Immature natural killer cell (primary cell): ENCODE measurements at regions not wholly inside any gene's neighbourhood (a gene's known extent, or its start where the extent isn't known, plus 50 kb on each side); places are given as distances from the start of the nearest gene placed in this dataset.
"Not testable (repeated sequence)": the region's sequence is repeated elsewhere in the genome, so short reads cannot be mapped to it uniquely, and the experiment has no call there.

Experiments used
- DNase-seq, 3 donors: peaks; one replicate each; pipeline ENCODE4 v3.0.0; 2022; ENCODE audit warnings: mixed read lengths in 1 of 3
- H3K27ac Mint-ChIP-seq, 6 donors: one replicate each; pipeline ENCODE4 v1.8.0; 2020; ENCODE audit warnings: mixed read lengths in 6 of 6, mild to moderate bottlenecking in 5 of 6, inconsistent platforms in 4 of 6, moderate library complexity in 3 of 6
- H3K27me3 Mint-ChIP-seq, 3 donors: one replicate each; pipeline ENCODE4 v1.8.0; 2020 to 2021; ENCODE audit warnings: low read depth in 3 of 3, mild to moderate bottlenecking in 3 of 3, mixed read lengths in 3 of 3, moderate library complexity in 3 of 3, inconsistent platforms in 1 of 3
- H3K36me3 Mint-ChIP-seq, 3 donors: one replicate each; pipeline ENCODE4 v1.8.0; 2020; ENCODE audit warnings: mixed read lengths in 3 of 3, inconsistent platforms in 2 of 3, mild to moderate bottlenecking in 2 of 3
- H3K4me1 Mint-ChIP-seq, 2 donors: one replicate each; pipeline ENCODE4 v1.8.0; 2020; ENCODE audit warnings: inconsistent platforms in 2 of 2, mild to moderate bottlenecking in 2 of 2, mixed read lengths in 2 of 2, moderate library complexity in 1 of 2
- H3K4me3 Mint-ChIP-seq, 5 donors: one replicate each; pipeline ENCODE4 v1.8.0; 2020; ENCODE audit warnings: mild to moderate bottlenecking in 5 of 5, mixed read lengths in 5 of 5, inconsistent platforms in 3 of 5, moderate library complexity in 3 of 5
- H3K9me3 Mint-ChIP-seq, 6 donors: one replicate each; pipeline ENCODE4 v1.8.0; 2020; ENCODE audit warnings: mild to moderate bottlenecking in 6 of 6, mixed read lengths in 6 of 6, inconsistent platforms in 4 of 6, moderate library complexity in 3 of 6

DNA sequence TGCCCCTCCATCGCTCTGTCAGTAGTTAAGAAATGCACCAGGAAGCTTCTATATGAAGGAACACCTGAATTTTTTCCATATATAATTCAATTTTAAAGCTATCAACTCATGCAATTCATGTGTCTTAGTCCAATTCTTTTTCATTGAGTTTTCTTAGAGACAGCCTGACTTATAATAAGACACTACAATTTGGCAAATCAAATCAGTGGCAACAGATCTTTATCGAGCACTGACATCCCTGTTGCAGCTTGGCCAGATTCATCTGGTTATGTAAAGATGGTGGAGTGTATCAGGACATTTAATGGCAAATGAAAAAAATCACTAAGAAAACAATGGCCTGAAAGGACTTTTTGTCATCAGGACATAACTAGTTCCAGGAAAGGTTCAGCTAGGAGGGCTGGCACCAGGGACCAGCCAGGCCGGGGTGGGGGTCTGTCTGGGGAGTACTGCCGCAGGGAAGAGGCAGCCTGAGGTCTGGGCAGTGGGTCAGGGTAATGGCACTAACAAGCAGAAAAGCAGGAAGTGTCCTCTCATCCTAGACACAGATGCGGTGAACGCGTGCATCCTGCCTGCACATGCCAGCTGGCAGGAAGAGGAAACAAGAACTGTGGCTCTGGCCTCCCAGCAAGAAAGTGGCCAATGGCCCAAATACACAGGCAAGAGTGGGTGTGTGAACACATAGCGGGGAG is 100.5 kb upstream of the LMNTD1 start:
- H3K4me1 Mint-ChIP-seq: peaks cover 3 to 8% of the 10 kb centered on the region in 2 donors
- H3K27me3 Mint-ChIP-seq: peaks cover 2 to 5% (median 3%) of the 10 kb centered on the region in 3 donors
- H3K27ac Mint-ChIP-seq: no peak overlapping the region
- H3K4me3 Mint-ChIP-seq: no peak overlapping the region
- no peak for DNase-seq
- H3K36me3 Mint-ChIP-seq: no peaks in the 10 kb centered on the region
- H3K9me3 Mint-ChIP-seq: peaks cover 0 to 4% (median 0%) of the 10 kb centered on the region in 6 donors

DNA sequence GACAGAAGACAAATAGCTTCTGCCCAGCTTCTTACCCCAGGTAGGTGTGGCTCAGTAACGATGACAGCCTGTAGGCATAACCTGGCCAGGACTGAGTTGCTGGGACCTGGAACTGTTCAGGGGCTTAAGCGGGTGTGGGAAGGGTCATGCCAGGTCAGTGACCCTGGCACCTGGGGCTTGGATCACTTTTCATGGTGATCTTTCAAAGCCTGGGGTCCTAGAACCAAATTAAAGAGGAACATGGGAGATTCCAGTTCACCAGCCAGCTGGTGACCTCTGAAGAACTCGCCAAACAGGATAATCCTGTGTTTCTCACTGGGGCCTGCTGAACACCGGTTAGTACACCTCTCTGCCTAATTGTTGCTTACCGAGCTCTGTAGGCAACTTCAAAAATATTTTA is 102.6 kb upstream of the LMNTD1 start:
- peaks cover 0 to 4% (median 0%) of the 10 kb centered on the region in 6 donors for H3K9me3 Mint-ChIP-seq
- no peak overlapping the region for H3K4me3 Mint-ChIP-seq
- H3K36me3 Mint-ChIP-seq: no peaks in the 10 kb centered on the region
- peaks cover 3 to 8% of the 10 kb centered on the region in 2 donors for H3K4me1 Mint-ChIP-seq
- DNase-seq: no peak
- H3K27ac Mint-ChIP-seq: no peak overlapping the region
- H3K27me3 Mint-ChIP-seq: peaks cover 2 to 5% (median 3%) of the 10 kb centered on the region in 3 donors

DNA sequence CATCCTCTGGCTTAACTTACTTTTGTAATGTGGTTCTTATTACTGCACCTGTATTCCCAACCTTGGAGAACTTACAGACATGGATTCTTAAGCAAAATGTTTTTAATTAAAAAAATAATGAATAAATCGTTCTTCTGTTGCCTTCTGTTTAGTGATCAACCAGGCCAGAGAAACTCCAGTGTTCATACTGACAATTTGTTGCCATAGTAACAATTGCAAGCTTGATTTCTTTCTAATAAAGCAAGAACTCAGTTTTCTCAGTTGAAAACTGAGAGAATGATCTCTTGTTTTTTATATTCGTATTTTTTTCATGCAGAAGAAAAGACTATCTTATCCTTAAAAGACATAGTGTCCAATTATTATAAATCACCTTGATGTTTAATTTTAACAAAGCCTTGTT is 106.5 kb upstream of the LMNTD1 start:
- Mint-ChIP-seq H3K4me3 (no peak overlapping the region), H3K36me3 (no peaks in the 10 kb centered on the region), H3K27ac (no peak overlapping the region), H3K27me3 (no peaks in the 10 kb centered on the region), H3K9me3 (peaks cover 0 to 4% (median 0%) of the 10 kb centered on the region in 6 donors), H3K4me1 (no peaks in the 10 kb centered on the region)
- DNase-seq: no peak

DNA sequence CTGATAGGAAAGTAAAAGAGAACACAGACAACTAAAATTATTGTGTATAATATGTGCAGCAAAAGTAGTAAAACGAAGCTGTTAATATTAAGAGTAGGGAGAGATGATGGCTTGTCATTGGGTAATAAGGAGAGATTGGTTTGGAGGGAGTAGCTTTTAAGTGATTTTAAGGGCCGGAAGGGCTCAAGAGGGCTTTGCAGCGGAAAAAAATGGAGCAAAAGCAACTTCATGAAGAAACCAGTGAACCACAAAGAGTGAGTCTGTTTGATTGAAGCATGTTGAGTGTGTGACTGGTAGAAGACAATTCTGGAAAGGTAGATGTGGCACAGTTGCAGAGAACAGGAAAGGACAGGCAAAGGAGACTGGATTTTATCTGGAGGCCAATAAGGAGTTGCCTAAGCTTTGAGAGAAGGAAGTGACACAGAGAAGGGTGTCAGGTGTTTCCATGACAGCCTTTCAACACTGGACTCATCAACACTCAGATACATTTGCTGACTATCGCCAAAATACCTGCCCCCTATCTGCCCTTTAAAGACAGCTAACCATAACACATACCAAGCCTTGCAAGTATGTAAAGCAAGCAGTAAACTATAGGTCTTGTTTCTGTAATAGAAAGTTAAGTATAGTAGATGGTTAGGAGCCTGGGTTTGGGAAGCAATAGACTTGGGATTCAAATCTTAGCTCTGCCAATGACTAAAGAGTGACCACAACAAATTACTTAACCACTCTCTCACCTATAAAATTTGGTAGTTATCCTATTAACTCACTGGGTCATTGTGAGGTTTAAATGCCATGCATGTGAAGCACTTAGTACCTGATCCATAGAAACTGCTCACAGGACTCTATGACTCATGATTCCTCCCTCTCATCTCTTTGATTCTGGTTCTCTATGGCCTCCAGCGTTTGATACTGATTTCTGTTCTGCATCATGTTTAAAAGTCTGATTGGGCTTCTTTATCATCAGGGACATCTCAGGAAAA is 117.3 kb upstream of the LMNTD1 start:
- no peaks in the 10 kb centered on the region for H3K36me3 Mint-ChIP-seq
- H3K4me3 Mint-ChIP-seq: no peak overlapping the region
- no peak overlapping the region for H3K27ac Mint-ChIP-seq
- no peak for DNase-seq
- peaks cover 0 to 2% (median 2%) of the 10 kb centered on the region in 3 donors for H3K27me3 Mint-ChIP-seq
- no peaks in the 10 kb centered on the region for H3K4me1 Mint-ChIP-seq
- no peaks in the 10 kb centered on the region for H3K9me3 Mint-ChIP-seq

DNA sequence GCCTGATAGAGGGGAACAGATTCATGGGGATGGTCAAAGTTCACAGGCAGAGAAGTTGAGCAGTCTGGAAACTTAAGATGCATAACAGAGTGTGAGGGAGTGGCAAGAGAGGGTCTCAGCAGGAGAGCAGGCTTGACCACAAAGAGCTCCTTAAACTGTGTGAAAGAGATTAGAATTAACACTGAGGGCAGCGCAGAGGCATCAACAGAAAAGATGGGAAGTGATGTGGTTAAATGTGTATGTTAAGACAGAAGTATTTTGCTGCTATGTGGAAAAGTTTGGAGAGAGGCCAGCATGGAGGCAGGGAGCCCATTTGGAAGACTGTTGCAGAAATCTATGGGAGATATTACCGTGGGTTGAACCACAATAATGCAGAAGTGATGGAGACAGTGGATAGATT is 122.7 kb upstream of the LMNTD1 start:
- Mint-ChIP-seq H3K27me3 (peaks cover 0 to 1% (median 0%) of the 10 kb centered on the region in 3 donors), H3K4me3 (no peak overlapping the region), H3K36me3 (no peaks in the 10 kb centered on the region), H3K4me1 (no peaks in the 10 kb centered on the region), H3K27ac (no peak overlapping the region), H3K9me3 (no peaks in the 10 kb centered on the region)
- no peak for DNase-seq

GRCh38 chr12:25677232-25677937 is 124.3 kb upstream of the LMNTD1 start:
- no peak for DNase-seq
- H3K27ac Mint-ChIP-seq: no peak overlapping the region

DNA sequence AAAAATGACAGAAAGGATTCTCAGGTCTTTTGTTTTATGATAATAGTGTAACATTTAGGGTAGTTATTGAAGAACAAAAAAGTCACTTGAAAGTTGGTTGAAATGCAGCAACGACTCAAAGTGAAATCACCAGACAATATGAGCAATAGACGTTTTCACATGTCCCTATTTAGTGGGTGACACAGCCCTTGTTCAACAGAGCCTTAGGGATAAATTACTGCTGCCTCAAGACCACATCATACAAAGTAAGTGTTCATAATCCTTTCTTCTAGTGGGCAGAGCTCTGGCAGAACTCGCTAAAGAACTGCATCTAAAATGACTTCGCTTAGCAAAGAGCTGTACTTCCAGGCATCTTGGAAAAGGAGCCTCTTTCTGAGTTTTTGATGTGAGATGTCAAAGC is 128.5 kb upstream of the LMNTD1 start:
- no peak overlapping the region for H3K27ac Mint-ChIP-seq
- H3K4me1 Mint-ChIP-seq: no peaks in the 10 kb centered on the region
- H3K9me3 Mint-ChIP-seq: no peaks in the 10 kb centered on the region
- no peak overlapping the region for H3K4me3 Mint-ChIP-seq
- peaks cover 0 to 3% (median 0%) of the 10 kb centered on the region in 3 donors for H3K27me3 Mint-ChIP-seq
- no peak for DNase-seq
- H3K36me3 Mint-ChIP-seq: no peaks in the 10 kb centered on the region

More at GRCh38 chr12:25677232-25677937, 124.3 kb upstream of the LMNTD1 start:
- Mint-ChIP-seq H3K4me3 (no peak overlapping the region), H3K4me1 (no peaks in the 10 kb centered on the region), H3K27me3 (peaks cover 0 to 1% (median 0%) of the 10 kb centered on the region in 3 donors), H3K36me3 (no peaks in the 10 kb centered on the region), H3K9me3 (no peaks in the 10 kb centered on the region)

DNA sequence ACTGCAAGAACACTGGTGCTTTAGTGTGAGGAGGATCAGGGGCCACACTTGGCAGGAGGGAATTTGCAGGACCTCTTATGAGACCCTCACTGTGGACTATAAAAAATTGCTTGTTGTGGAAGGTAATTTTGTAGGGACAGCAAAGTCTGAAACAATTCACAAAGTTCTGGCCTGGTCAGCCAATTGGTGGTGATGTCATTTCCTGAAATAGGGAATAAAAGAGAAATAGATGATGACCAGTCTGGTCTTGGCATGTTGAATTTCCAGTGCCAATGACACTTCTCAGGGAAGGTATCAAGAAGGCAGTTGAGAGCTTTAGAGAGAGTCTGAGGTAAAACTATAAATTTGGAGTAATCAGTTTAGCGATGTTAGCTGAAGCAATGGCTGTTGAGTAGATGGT is 129.3 kb upstream of the LMNTD1 start:
- Mint-ChIP-seq H3K4me1 (no peaks in the 10 kb centered on the region), H3K9me3 (no peaks in the 10 kb centered on the region), H3K27me3 (peaks cover 0 to 3% (median 2%) of the 10 kb centered on the region in 3 donors), H3K27ac (no peak overlapping the region), H3K4me3 (no peak overlapping the region), H3K36me3 (no peaks in the 10 kb centered on the region)
- DNase-seq: no peak

DNA sequence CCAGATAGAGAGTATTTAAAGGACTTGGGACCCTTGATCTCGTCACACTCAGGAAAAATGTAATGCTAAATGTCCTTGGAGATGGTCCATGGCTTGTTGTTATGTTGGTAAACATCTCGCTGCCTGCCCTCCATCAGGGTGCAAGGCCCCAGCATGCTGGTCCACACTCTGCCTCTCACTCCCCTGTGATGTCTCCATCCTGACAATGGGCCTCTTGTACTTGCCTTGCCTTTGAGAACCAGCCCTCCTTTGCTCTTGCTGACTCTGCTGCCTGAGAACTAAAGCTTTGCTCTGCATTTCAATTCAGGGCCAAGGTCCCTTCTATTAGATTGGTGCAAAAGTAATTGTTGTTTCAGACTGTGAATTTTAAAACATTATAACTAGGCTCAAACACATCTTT is 131.0 kb upstream of the LMNTD1 start:
- Mint-ChIP-seq H3K27me3 (peaks cover 0 to 3% (median 2%) of the 10 kb centered on the region in 3 donors), H3K4me1 (no peaks in the 10 kb centered on the region), H3K4me3 (no peak overlapping the region), H3K27ac (no peak overlapping the region), H3K36me3 (no peaks in the 10 kb centered on the region), H3K9me3 (no peaks in the 10 kb centered on the region)
- DNase-seq: no peak

DNA sequence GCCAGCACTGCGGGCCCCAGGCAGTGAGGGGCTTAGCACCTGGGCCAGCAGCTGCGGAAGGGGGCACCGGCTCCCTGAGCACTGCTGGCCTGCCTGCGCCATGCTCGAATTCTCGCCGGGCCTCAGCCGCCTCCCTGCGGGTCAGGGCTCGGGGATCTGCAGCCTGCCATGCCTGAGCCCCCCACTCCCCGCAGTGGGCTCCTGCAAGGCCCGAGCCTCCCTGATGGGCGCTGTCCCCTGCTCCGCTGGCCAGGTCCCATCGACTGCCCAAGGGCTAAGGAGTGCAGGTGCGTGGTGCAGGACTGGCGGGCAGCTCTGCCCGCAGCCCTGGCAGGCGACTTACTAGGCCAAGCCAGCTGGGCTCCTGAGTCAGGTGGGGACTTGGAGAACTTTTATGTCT is 133.3 kb upstream of the LMNTD1 start:
- H3K4me1 Mint-ChIP-seq: no peaks in the 10 kb centered on the region
- no peaks in the 10 kb centered on the region for H3K9me3 Mint-ChIP-seq
- no peaks in the 10 kb centered on the region for H3K36me3 Mint-ChIP-seq

GRCh38 chr12:25687226-25687625 is 134.1 kb upstream of the LMNTD1 start:
- no peaks in the 10 kb centered on the region for H3K4me1 Mint-ChIP-seq
- peaks cover 1 to 2% (median 2%) of the 10 kb centered on the region in 3 donors for H3K27me3 Mint-ChIP-seq
- H3K36me3 Mint-ChIP-seq: no peaks in the 10 kb centered on the region
- DNase-seq: no peak
- H3K9me3 Mint-ChIP-seq: no peaks in the 10 kb centered on the region
- H3K27ac Mint-ChIP-seq: no peak overlapping the region
- no peak overlapping the region for H3K4me3 Mint-ChIP-seq

More for the DNA sequence above, 133.3 kb upstream of the LMNTD1 start:
- no peak overlapping the region for H3K27ac Mint-ChIP-seq
- H3K4me3 Mint-ChIP-seq: no peak overlapping the region
- peaks cover 1 to 2% (median 2%) of the 10 kb centered on the region in 3 donors for H3K27me3 Mint-ChIP-seq
- DNase-seq: no peak

DNA sequence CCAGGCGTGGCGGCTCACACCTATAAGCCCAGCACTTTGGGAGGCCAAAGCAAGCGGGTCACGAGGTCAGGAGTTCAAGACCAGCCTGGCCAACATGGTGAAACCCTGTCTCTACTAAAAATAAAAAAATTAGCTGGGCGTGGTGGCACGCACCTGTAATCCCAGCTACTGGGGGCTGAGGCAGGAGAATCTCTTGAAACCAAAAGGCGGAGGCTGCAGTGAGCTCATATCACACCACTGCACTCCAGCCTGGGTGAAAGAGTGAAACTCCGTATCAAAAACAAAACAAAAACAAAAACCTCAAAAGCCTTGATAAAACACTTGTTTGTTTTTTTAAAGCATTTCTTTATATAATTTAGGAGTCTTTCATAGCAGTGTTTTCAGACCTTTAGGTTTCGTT is 135.8 kb upstream of the LMNTD1 start:
- not testable (repeated sequence) for H3K36me3 Mint-ChIP-seq, H3K9me3 Mint-ChIP-seq

DNA sequence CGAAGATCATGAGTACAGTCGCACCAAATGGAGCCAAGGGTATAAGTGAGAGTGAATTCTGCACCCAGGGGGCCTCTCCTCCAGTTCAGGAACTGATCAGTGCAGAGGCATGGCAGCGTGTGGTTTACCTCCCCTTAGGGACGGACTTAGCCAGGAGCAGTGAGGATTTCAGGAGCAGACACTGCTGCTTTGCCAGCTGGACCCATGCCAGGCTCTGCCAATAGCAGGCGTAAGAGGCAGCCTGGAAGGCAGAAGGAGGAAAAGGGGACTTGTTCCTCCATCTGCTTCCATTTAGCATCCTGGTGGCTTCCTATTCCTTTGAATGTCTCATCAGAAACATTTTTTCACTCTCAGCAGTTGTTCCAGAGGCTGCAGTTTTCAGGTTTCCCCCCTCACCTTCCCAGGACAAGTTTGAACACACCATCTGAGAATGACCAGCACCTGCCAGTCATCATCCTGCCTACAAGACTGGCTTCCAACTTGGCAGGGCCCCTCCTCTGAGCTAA is 137.0 kb upstream of the LMNTD1 start:
- no peak for DNase-seq
- Mint-ChIP-seq H3K9me3 (no peaks in the 10 kb centered on the region), H3K4me3 (no peak overlapping the region), H3K27me3 (peaks cover 0 to 2% (median 2%) of the 10 kb centered on the region in 3 donors), H3K27ac (no peak overlapping the region), H3K36me3 (no peaks in the 10 kb centered on the region), H3K4me1 (no peaks in the 10 kb centered on the region)

More for the DNA sequence above, 135.8 kb upstream of the LMNTD1 start:
- H3K4me3 Mint-ChIP-seq, H3K4me1 Mint-ChIP-seq, H3K27me3 Mint-ChIP-seq, DNase-seq, H3K27ac Mint-ChIP-seq: not testable (repeated sequence)
